ENCODE measurements at regions not wholly inside any gene's neighbourhood (a gene's known extent, or its start where the extent isn't known, plus 50 kb on each side); places are given as distances from the start of the nearest gene placed in this dataset.

- no peak overlapping the region for H2BK15ac ChIP-seq (ENCODE audit: low read length)
- TF ChIP-seq TEAD4 (IDR thresholded peaks at IDR 0.05; ENCODE audit: low read depth, low read length) (no peak), BCL11A (IDR thresholded peaks at IDR 0.05; ENCODE audit: low read depth in 2 of 2, low read length in 2 of 2) (no peak), JUN (IDR thresholded peaks at IDR 0.05; ENCODE audit: low read depth, low read length) (no peak), CTCF (IDR thresholded peaks at IDR 0.05; ENCODE audit: control extremely low read depth in 1 of 3, insufficient read depth in 1 of 3, low read depth in 1 of 3, low read length in 3 of 3) (no peak), CREB1 (IDR thresholded peaks at IDR 0.05) (no peak), CBX8 (IDR thresholded peaks at IDR 0.05; ENCODE audit: borderline replicate concordance, low read depth, low read length) (no peak), JUND (IDR thresholded peaks at IDR 0.05; ENCODE audit: low read length) (no peak), USF2 (IDR thresholded peaks at IDR 0.05; ENCODE audit: low read length) (no peak)
- no peak overlapping the region for H3K27ac ChIP-seq (ENCODE audit: low read depth, low read length)
- no peak overlapping the region for H3K56ac ChIP-seq (replicated peaks; ENCODE audit: insufficient read length, low read depth, low read length)
- no peak overlapping the region for H3K23ac ChIP-seq (ENCODE audit: insufficient read length)
- no peak overlapping the region for H2AK5ac ChIP-seq (ENCODE audit: low read depth, low read length)
- H2BK5ac ChIP-seq (ENCODE audit: low read depth, low read length), result no peak overlapping the region
- DNase-seq (ENCODE audit: low read depth in 1 of 2, low spot score in 2 of 2), result no peak
- H2BK20ac ChIP-seq (ENCODE audit: low read length), result no peak overlapping the region
- peaks cover 4 to 10% of the 10 kb centered on the region in 2 experiments; a peak in 1 of 4 replicates for H3K9me3 ChIP-seq (ENCODE audit: insufficient read depth in 2 of 2, low read depth in 1 of 2, low read length in 1 of 2)
- H2BK12ac ChIP-seq (ENCODE audit: low read depth, low read length), result no peak overlapping the region
- no peak overlapping the region for H3K4me3 ChIP-seq (ENCODE audit: extremely low read depth in 1 of 4, insufficient read depth in 2 of 4, low read depth in 3 of 4, low read length in 4 of 4)
- H3K4me2 ChIP-seq (ENCODE audit: insufficient read depth in 1 of 2, low read depth in 2 of 2, low read length in 2 of 2), result no peak overlapping the region
- no peak overlapping the region for H2AFZ ChIP-seq (ENCODE audit: low read length)
- WGBS, 2 experiments (ENCODE audit: extremely low coverage in 1 of 2, insufficient coverage in 1 of 2, insufficient read length in 1 of 2, insufficient replicate concordance in 2 of 2, low coverage in 1 of 2, low lambda C conversion rate in 2 of 2, missing lambda C conversion rate in 1 of 2), result 86% methylated on average over 4 of the region's 4 CpGs; no CpG with 5 or more reads in 1 of the 2 experiments
- H3K4me1 ChIP-seq (replicated peaks in 1 of 4; ENCODE audit: control insufficient read depth in 3 of 4, insufficient read depth in 4 of 4, low read length in 3 of 4), result no peaks in the 10 kb centered on the region
- no peak overlapping the region for H4K91ac ChIP-seq (replicated peaks; ENCODE audit: insufficient read length, low read length)
- no peak overlapping the region for H3K14ac ChIP-seq (ENCODE audit: insufficient read length)
- no peak overlapping the region for H4K5ac ChIP-seq (ENCODE audit: insufficient read length, low read depth, low read length)
- POLR2A ChIA-PET (ENCODE audit: partially characterized antibody), result no interaction called here
- no peaks in the 10 kb centered on the region for H3K79me1 ChIP-seq (ENCODE audit: low read depth, low read length)
- no peaks in the 10 kb centered on the region for H3K36me3 ChIP-seq (ENCODE audit: control insufficient read depth in 2 of 4, insufficient read depth in 4 of 4, low read length in 3 of 4)
- H4K20me1 ChIP-seq (replicated peaks in 1 of 2; ENCODE audit: control insufficient read depth in 1 of 2, insufficient read depth in 2 of 2, low read length in 2 of 2), result no peaks in the 10 kb centered on the region
- CTCF ChIA-PET (ENCODE audit: partially characterized antibody), result no interaction called here
- no peak overlapping the region for H3K18ac ChIP-seq (ENCODE audit: extremely low read depth, low read length)
- H3K27me3 ChIP-seq (replicated peaks in 1 of 4; ENCODE audit: control insufficient read depth in 3 of 4, extremely low read depth in 1 of 4, insufficient read depth in 3 of 4, low read length in 3 of 4), result no peaks in the 10 kb centered on the region
- H2BK120ac ChIP-seq (replicated peaks; ENCODE audit: low read depth, low read length), result no peak overlapping the region
- no peak overlapping the region for H4K8ac ChIP-seq (ENCODE audit: extremely low read depth, insufficient read depth, low read length)
- no peak for FAIRE-seq
- H3K79me2 ChIP-seq (ENCODE audit: control insufficient read depth in 1 of 2, insufficient read depth in 2 of 2, low read length in 2 of 2), result no peaks in the 10 kb centered on the region
- H3K23me2 ChIP-seq (ENCODE audit: low read depth, low read length), result no peaks in the 10 kb centered on the region
- no peak overlapping the region for H3K9ac ChIP-seq (replicated peaks in 1 of 4; ENCODE audit: extremely low read depth in 1 of 4, low read depth in 3 of 4, low read length in 3 of 4)
- no peak overlapping the region for H3K4ac ChIP-seq (replicated peaks; ENCODE audit: insufficient read length, low read depth, low read length)
These were observed 131.7 kb downstream of the MTHFS start for GRCh38 chr15:79765081-79765480.

Measured in H1 (cell line).